ENCODE measurements at regions not wholly inside any gene's neighbourhood (a gene's known extent, or its start where the extent isn't known, plus 50 kb on each side); places are given as distances from the start of the nearest gene placed in this dataset.
"Not testable (repeated sequence)": the region's sequence is repeated elsewhere in the genome, so short reads cannot be mapped to it uniquely, and the experiment has no call there.

DNA sequence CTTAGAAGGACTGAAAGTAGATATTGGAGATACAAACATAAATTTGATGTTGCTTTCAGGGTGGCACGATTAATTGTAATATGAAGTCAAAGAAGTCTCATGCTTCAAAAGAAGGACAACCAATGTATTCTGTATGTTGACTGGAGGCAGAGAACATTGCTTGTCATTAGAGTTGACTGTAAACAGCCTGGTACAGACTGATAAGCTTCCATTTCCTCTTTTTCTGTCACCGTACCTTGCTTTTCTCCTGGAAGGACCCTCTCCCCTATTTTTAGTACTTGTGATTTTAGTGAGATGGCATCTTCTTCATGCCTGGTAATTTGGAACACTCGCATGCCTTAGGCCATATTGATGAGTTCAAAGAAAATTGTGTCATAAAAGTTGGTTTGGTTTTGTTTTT, 809.4 kb downstream of the PRELID2 start:
- no peak for DNase-seq
- Histone ChIP-seq H3K27me3 (ENCODE audit: control insufficient read depth, insufficient read depth, low read length) (no peaks in the 10 kb centered on the region), H3K36me3 (replicated peaks; ENCODE audit: control insufficient read depth, insufficient read depth, low read length) (no peaks in the 10 kb centered on the region), H3K4me3 (ENCODE audit: insufficient read depth, low read depth, low read length) (no peak overlapping the region)

DNA sequence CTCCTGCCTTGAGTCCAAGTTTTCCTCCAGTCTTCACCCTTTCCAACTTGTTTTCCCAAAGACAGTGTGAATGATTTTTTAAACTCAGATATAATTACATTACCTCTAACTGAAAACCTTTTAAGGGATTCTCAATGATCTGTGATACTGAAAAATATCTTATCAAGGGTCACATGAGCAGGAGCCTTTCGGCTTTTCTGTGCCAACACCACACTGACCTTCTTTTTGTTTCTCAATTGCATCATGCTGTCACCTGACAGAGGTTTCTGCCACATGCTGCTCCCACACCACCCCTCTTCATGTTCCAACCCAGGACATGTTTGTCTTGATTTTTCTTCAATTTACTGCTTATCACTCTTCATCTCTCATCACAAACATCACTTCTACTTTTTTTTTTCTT, 820.0 kb downstream of the PRELID2 start:
- Histone ChIP-seq H3K27me3 (ENCODE audit: control insufficient read depth, insufficient read depth, low read length) (no peaks in the 10 kb centered on the region), H3K36me3 (replicated peaks; ENCODE audit: control insufficient read depth, insufficient read depth, low read length) (no peaks in the 10 kb centered on the region), H3K4me3 (ENCODE audit: insufficient read depth, low read depth, low read length) (no peak overlapping the region)
- no peak for DNase-seq

GRCh38 chr5:145014109-145014508, 821.0 kb downstream of the PRELID2 start:
- Histone ChIP-seq H3K4me3 (ENCODE audit: insufficient read depth, low read depth, low read length) (no peak overlapping the region), H3K27me3 (ENCODE audit: control insufficient read depth, insufficient read depth, low read length) (no peaks in the 10 kb centered on the region), H3K36me3 (replicated peaks; ENCODE audit: control insufficient read depth, insufficient read depth, low read length) (no peaks in the 10 kb centered on the region)
- DNase-seq = no peak

GRCh38 chr5:145010834-145011233, 824.3 kb downstream of the PRELID2 start:
- Histone ChIP-seq H3K36me3 (replicated peaks; ENCODE audit: control insufficient read depth, insufficient read depth, low read length) (no peaks in the 10 kb centered on the region), H3K4me3 (ENCODE audit: insufficient read depth, low read depth, low read length) (no peak overlapping the region), H3K27me3 (ENCODE audit: control insufficient read depth, insufficient read depth, low read length) (no peaks in the 10 kb centered on the region)
- DNase-seq = no peak

GRCh38 chr5:145008876-145009530, 826.1 kb downstream of the PRELID2 start:
- DNase-seq = no peak
- no peak overlapping the region for H3K4me3 ChIP-seq (ENCODE audit: insufficient read depth, low read depth, low read length)
- H3K27me3 ChIP-seq (ENCODE audit: control insufficient read depth, insufficient read depth, low read length) = no peaks in the 10 kb centered on the region
- no peaks in the 10 kb centered on the region for H3K36me3 ChIP-seq (replicated peaks; ENCODE audit: control insufficient read depth, insufficient read depth, low read length)

- H3K27me3 ChIP-seq (ENCODE audit: control insufficient read depth, insufficient read depth, low read length); H3K36me3 ChIP-seq (replicated peaks; ENCODE audit: control insufficient read depth, insufficient read depth, low read length); H3K4me3 ChIP-seq (ENCODE audit: insufficient read depth, low read depth, low read length); DNase-seq: not testable (repeated sequence)
Measured at GRCh38 chr5:144994356-144994755, 823.7 kb downstream of the KCTD16 start.

DNA sequence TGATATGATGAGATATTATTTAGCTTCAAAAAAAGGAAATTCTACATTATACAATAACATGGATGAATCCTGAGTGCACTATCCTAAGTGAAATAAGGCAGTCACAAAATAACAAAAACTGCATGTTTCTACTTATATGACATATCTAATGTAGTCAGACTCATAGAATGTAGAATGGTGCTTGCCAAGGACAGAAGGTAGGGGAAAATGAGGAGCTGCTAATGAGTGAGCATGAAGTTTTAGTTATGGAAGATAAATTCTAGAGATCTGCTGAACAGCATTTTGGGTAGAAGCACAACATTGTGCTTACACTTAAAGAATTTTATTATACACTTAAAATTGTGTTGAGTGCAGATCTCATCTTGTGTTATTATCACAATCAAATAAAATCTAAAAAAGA, 812.4 kb downstream of the KCTD16 start:
- Histone ChIP-seq H3K4me3 (ENCODE audit: insufficient read depth, low read depth, low read length) (no peak overlapping the region), H3K27me3 (ENCODE audit: control insufficient read depth, insufficient read depth, low read length) (no peaks in the 10 kb centered on the region), H3K36me3 (replicated peaks; ENCODE audit: control insufficient read depth, insufficient read depth, low read length) (no peaks in the 10 kb centered on the region)
- DNase-seq = no peak

DNA sequence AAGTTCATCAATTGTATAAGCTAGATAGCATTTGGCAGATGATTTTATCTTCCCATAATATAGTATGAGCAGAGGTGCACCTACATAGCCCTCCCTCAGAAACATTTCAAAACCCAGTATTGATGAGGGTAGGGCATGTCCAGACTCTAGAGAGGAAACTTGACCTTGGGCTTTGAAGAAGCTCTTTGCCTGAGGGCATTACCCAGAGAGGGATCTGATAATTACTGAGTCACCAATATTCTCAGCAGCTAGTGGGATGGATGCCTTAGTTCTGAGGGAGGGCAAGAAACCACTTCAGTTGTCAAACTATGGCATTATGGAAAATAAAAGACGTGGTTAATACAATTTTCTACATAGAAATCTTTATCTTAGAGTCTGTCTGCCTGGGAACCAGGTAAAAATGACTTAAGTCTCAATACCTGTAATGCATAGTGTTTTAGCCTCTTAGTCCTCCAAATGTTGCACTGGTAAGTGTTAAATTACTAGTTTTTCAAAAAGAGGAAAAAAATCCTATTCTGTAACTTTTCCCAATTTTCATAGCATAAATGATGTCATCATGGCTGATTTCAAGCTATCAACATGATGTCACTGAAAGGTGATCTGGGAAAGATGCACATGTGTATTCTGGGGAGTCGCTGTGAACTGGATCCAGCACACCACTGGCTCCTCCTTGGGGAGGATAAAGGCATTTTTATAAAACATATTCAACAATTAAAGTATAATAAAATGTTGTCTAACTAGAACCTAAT, 809.0 kb downstream of the KCTD16 start:
- H3K4me3 ChIP-seq (ENCODE audit: insufficient read depth, low read depth, low read length) = no peak overlapping the region
- DNase-seq = no peak
- H3K27me3 ChIP-seq (ENCODE audit: control insufficient read depth, insufficient read depth, low read length) = no peaks in the 10 kb centered on the region
- H3K36me3 ChIP-seq (replicated peaks; ENCODE audit: control insufficient read depth, insufficient read depth, low read length) = no peaks in the 10 kb centered on the region

DNA sequence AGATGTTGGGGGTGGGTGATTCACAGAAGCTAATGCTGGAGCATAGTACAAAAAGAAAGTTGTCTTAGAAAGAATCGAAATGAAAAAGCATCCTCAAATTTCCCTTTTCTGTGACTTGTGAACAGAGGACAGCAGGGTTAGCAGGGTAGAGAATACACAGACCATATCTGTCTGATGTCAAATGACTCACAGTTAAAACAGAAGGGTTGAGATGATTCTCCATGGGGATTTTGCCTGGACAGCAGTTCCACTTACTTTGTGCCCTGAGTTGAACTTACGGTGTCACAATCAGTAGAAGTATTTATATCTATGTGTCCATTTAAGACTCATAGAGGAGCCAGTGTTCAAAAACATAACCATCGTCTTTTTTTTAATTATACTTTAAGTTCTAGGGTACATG, 801.6 kb downstream of the KCTD16 start:
- Histone ChIP-seq H3K27me3 (ENCODE audit: control insufficient read depth, insufficient read depth, low read length) (no peaks in the 10 kb centered on the region), H3K4me3 (ENCODE audit: insufficient read depth, low read depth, low read length) (no peak overlapping the region), H3K36me3 (replicated peaks; ENCODE audit: control insufficient read depth, insufficient read depth, low read length) (no peaks in the 10 kb centered on the region)
- no peak for DNase-seq

DNA sequence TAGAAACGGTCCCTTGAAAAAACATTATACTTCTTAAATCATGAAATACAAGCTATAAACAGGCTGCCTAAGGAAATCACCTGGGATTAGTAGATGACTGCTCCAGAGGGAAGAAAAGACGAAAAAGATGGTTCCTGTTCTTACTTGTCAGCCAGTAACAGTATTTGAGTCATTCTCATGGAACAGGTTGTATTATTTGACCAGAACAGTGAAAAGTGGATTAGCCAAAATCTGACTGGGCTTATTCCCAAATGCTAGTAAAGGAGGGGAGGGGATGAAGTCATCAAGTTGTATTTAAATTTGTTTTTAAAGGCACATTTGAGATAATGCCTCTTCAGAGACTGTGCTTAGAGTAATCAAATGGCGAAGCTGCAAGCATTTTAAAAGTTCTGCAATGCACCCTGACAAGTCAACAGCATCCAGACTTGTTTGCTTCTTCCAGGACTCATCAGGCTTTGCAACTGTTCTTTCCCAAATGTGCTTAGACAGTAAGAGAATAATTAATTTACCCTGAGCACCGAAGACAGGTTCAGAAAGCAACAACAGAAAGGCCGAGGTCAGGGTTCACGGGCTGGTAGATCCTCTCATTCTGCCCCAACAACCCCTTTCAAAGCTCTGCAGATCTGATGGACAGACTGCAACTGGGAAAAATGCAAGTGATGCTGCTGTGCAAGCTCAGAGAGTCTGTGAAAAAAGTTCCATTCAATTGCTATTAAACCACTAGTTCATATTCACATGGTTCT, 800.6 kb downstream of the KCTD16 start:
- H3K27me3 ChIP-seq (ENCODE audit: control insufficient read depth, insufficient read depth, low read length) = no peaks in the 10 kb centered on the region
- H3K4me3 ChIP-seq (ENCODE audit: insufficient read depth, low read depth, low read length) = no peak overlapping the region
- no peak for DNase-seq
- H3K36me3 ChIP-seq (replicated peaks; ENCODE audit: control insufficient read depth, insufficient read depth, low read length) = no peaks in the 10 kb centered on the region

- Histone ChIP-seq H3K4me3 (ENCODE audit: insufficient read depth, low read depth, low read length) (no peak overlapping the region), H3K27me3 (ENCODE audit: control insufficient read depth, insufficient read depth, low read length) (no peaks in the 10 kb centered on the region), H3K36me3 (replicated peaks; ENCODE audit: control insufficient read depth, insufficient read depth, low read length) (no peaks in the 10 kb centered on the region)
- DNase-seq = no peak
Measured at GRCh38 chr5:144960296-144960695, 789.6 kb downstream of the KCTD16 start.

DNA sequence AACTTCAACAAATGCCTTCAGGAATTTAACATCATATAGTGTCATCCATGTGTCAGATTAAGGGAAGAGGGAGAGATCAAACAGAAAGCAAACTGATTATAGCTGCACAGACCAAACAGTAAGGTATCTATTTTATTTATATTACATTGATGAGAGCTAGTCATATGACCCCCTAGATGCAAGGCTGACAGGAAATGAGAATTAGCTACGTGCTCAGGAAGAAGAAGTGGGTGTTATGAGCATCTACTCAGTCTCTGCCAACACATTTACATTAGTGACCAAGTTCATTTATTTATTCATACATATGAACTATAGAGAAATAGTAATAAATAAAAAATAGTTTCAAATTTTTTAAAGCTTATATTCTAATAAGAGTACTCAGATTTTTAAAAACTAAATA, 787.3 kb downstream of the KCTD16 start:
- no peak overlapping the region for H3K4me3 ChIP-seq (ENCODE audit: insufficient read depth, low read depth, low read length)
- H3K27me3 ChIP-seq (ENCODE audit: control insufficient read depth, insufficient read depth, low read length) = no peaks in the 10 kb centered on the region

GRCh38 chr5:144950996-144951395, 780.3 kb downstream of the KCTD16 start:
- Histone ChIP-seq H3K27me3 (ENCODE audit: control insufficient read depth, insufficient read depth, low read length) (no peaks in the 10 kb centered on the region), H3K36me3 (replicated peaks; ENCODE audit: control insufficient read depth, insufficient read depth, low read length) (no peaks in the 10 kb centered on the region), H3K4me3 (ENCODE audit: insufficient read depth, low read depth, low read length) (no peak overlapping the region)
- no peak for DNase-seq

More for the DNA sequence above, 787.3 kb downstream of the KCTD16 start:
- H3K36me3 ChIP-seq (replicated peaks; ENCODE audit: control insufficient read depth, insufficient read depth, low read length) = no peaks in the 10 kb centered on the region
- no peak for DNase-seq

DNA sequence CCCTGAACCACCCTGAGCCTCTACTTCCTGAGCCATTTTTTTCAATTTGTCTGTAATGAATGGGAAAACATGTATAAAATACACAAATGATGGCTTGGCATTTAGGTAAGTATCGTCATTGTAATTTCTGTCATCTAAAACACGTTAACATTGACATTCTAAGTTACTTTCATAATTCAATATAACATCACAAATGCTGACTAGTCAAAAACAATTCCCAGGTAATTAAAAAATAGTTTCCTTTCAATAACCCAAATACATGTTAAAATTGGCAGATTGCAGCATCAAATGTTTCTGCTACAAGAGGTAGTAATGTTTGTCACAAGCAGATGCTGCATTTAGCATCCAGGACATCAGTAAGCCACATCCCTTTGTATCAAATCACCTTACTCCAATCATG, 776.4 kb downstream of the KCTD16 start:
- Histone ChIP-seq H3K27me3 (ENCODE audit: control insufficient read depth, insufficient read depth, low read length) (no peaks in the 10 kb centered on the region), H3K36me3 (replicated peaks; ENCODE audit: control insufficient read depth, insufficient read depth, low read length) (no peaks in the 10 kb centered on the region), H3K4me3 (ENCODE audit: insufficient read depth, low read depth, low read length) (no peak overlapping the region)
- DNase-seq = no peak

- no peaks in the 10 kb centered on the region for H3K27me3 ChIP-seq (ENCODE audit: control insufficient read depth, insufficient read depth, low read length)
- no peaks in the 10 kb centered on the region for H3K36me3 ChIP-seq (replicated peaks; ENCODE audit: control insufficient read depth, insufficient read depth, low read length)
- no peak overlapping the region for H3K4me3 ChIP-seq (ENCODE audit: insufficient read depth, low read depth, low read length)
- no peak for DNase-seq
Measured at GRCh38 chr5:144945503-144945902, 774.8 kb downstream of the KCTD16 start.
